Testis (tissue), 2 donors: ENCODE measurements at regions not wholly inside any gene's neighbourhood (a gene's known extent, or its start where the extent isn't known, plus 50 kb on each side); places are given as distances from the start of the nearest gene placed in this dataset.

Experiments used
- DNase-seq: peaks from one replicate; pipeline ENCODE4 v3.0.0-alpha.2; 2019
- H3K27ac ChIP-seq, 2 donors: fragments of 200-600 bp; sonication (generic); one replicate each; pipeline ENCODE4 v1.5.1; 2019
- H3K27me3 ChIP-seq: fragments of 200-600 bp; sonication (generic); one replicate; pipeline ENCODE4 v1.5.1; 2019
- H3K36me3 ChIP-seq: fragments of 200-600 bp; sonication (generic); one replicate; pipeline ENCODE4 v1.5.1; 2017; ENCODE audit warnings: low read depth; ENCODE audit errors: missing control alignments
- H3K4me1 ChIP-seq: fragments of 200-600 bp; sonication (generic); one replicate; pipeline ENCODE4 v1.5.1; 2019
- H3K4me3 ChIP-seq, 2 donors: fragments of 200-600 bp; sonication (generic); one replicate each; pipeline ENCODE4 v1.5.1; 2017 to 2019
- H3K9me3 ChIP-seq: fragments of 200-600 bp; sonication (generic); one replicate; pipeline ENCODE4 v1.5.1; 2017
- POLR2A ChIP-seq: fragments of 450-650 bp; IDR thresholded peaks from one replicate; pipeline ENCODE4 v1.6.1; 2017; ENCODE audit warnings: antibody characterized with exemption, mild to moderate bottlenecking, moderate library complexity
- WGBS, 2 donors: methylation state at CpG; one replicate each; pipeline ENCODE4 v1.1.5; 2018; 5-methylcytosine and 5-hydroxymethylcytosine counted together
- intact Hi-C: fragments of 100-400 bp; cut with DNase I; formaldehyde crosslinking; loops from one replicate; pipeline ENCODE4 v1.15.1; 2023; ENCODE audit warnings: low total_unique reads
- TF ChIP-seq, protein P1 (sequence below), 3 experiments: fragments of 450-650 bp in 2 of 3; fragments of 200-600 bp in 1 of 3; sonication (generic) in 1 of 3; IDR thresholded peaks; one replicate each; pipeline ENCODE4 v1.5.1; 2016 to 2019; ENCODE audit warnings: antibody characterized with exemption in 3 of 3, mild to moderate bottlenecking in 2 of 3, moderate library complexity in 1 of 3

DNA sequence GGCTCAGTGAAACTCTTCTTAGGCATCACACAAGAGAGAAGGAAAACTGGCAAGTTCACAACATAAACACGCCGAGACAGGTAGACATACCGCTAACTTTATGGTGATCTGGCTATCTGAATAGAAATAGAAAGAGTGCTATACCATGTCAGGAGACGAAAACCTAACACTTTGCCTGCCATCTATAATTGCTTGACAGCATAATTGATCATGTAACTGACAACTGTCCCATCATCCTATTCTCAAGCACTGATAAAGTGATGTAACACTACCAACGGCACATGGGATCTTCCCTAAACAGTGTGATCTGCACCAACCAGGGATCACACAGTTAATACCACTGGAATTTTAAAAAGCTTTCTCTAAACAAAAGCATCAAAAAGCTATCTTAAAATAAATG lies 270.9 kb upstream of the NSMCE3 start:
- intact Hi-C loops: no loop called here
- Histone ChIP-seq H3K4me1 (no peaks in the 10 kb centered on the region), H3K4me3 (no peak overlapping the region), H3K27ac (no peak overlapping the region), H3K36me3 (no peaks in the 10 kb centered on the region), H3K27me3 (no peaks in the 10 kb centered on the region), H3K9me3 (no peaks in the 10 kb centered on the region)
- 93 to 94% methylated on average over 5 of the region's 5 CpGs for WGBS, 2 donors
- DNase-seq: no peak
- TF ChIP-seq, protein P1, sequence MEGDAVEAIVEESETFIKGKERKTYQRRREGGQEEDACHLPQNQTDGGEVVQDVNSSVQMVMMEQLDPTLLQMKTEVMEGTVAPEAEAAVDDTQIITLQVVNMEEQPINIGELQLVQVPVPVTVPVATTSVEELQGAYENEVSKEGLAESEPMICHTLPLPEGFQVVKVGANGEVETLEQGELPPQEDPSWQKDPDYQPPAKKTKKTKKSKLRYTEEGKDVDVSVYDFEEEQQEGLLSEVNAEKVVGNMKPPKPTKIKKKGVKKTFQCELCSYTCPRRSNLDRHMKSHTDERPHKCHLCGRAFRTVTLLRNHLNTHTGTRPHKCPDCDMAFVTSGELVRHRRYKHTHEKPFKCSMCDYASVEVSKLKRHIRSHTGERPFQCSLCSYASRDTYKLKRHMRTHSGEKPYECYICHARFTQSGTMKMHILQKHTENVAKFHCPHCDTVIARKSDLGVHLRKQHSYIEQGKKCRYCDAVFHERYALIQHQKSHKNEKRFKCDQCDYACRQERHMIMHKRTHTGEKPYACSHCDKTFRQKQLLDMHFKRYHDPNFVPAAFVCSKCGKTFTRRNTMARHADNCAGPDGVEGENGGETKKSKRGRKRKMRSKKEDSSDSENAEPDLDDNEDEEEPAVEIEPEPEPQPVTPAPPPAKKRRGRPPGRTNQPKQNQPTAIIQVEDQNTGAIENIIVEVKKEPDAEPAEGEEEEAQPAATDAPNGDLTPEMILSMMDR (IDR thresholded peaks at IDR 0.05): no peak
- no peak for TF ChIP-seq POLR2A

- 89 to 93% methylated on average over 6 of the region's 6 CpGs for WGBS, 2 donors
- TF ChIP-seq, protein P1 (IDR thresholded peaks at IDR 0.05): no peak
- no peak for TF ChIP-seq POLR2A
- no peak overlapping the region for H3K4me3 ChIP-seq
- no peaks in the 10 kb centered on the region for H3K36me3 ChIP-seq
- intact Hi-C loops: no loop called here
- H3K27ac ChIP-seq: no peak overlapping the region
- DNase-seq: no peak
- H3K4me1 ChIP-seq: no peaks in the 10 kb centered on the region
- no peaks in the 10 kb centered on the region for H3K9me3 ChIP-seq
- no peaks in the 10 kb centered on the region for H3K27me3 ChIP-seq
These were observed 270.1 kb upstream of the NSMCE3 start for GRCh38 chr15:29539736-29540135.

DNA sequence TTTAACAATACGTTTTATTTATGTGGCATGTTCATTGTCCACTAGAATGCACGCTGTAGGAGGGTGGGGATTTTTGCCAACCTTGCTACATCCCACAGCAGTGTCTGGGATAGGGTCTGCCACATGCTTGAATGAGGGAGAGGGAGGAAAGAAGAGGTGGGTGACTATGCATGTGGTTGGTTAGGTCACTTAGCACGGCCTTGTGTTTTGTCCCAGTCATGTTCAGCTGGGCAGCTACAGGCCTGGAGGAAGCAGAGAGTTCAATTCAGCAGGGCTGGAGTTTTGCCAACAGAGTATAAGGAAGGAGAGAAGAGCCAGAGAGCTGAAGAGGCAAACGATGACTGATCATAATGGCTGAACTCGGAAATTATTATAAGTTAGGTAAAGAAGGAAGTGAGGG lies 268.4 kb upstream of the NSMCE3 start:
- H3K4me3 ChIP-seq: no peak overlapping the region
- H3K4me1 ChIP-seq: no peaks in the 10 kb centered on the region
- 68 to 74% methylated on average over 5 of the region's 5 CpGs for WGBS, 2 donors
- no peaks in the 10 kb centered on the region for H3K9me3 ChIP-seq
- no peaks in the 10 kb centered on the region for H3K36me3 ChIP-seq
- TF ChIP-seq, protein P1 (IDR thresholded peaks at IDR 0.05): no peak
- no peak for TF ChIP-seq POLR2A
- no peak for DNase-seq
- intact Hi-C loops: no loop called here
- H3K27me3 ChIP-seq: no peaks in the 10 kb centered on the region
- no peak overlapping the region for H3K27ac ChIP-seq

GRCh38 chr15:29535952-29536351 lies 266.3 kb upstream of the NSMCE3 start:
- H3K9me3 ChIP-seq: no peaks in the 10 kb centered on the region
- TF ChIP-seq POLR2A: no peak
- TF ChIP-seq, protein P1 (IDR thresholded peaks at IDR 0.05): no peak
- H3K27ac ChIP-seq: no peak overlapping the region
- no peak for DNase-seq
- no peaks in the 10 kb centered on the region for H3K36me3 ChIP-seq
- H3K4me1 ChIP-seq: no peaks in the 10 kb centered on the region
- 56 to 65% methylated on average over 3 of the region's 3 CpGs for WGBS, 2 donors
- no peaks in the 10 kb centered on the region for H3K27me3 ChIP-seq
- intact Hi-C loops: no loop called here
- no peak overlapping the region for H3K4me3 ChIP-seq

DNA sequence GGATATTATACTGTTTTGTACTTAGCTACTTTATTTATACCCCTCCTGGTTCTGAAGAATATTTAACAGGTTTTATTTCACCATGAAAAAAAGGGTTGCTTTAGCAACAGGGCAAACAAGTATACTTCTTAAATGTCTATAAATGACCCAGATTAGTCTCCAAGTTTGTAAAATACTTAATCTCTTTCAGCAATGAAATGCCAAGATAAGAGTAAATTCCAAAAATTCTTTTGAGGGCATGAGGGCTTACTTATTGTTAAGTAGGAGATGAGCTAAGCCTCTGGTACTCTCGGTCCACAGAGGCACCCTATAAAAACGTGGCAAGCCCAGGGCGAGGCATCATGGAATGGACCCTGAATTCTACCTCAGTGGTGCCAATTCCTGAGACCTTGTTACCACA lies 264.8 kb upstream of the NSMCE3 start:
- DNase-seq: no peak
- no peak overlapping the region for H3K27ac ChIP-seq
- intact Hi-C loops: no loop called here
- no peak overlapping the region for H3K4me3 ChIP-seq
- TF ChIP-seq POLR2A: no peak
- TF ChIP-seq, protein P1 (IDR thresholded peaks at IDR 0.05): no peak
- no peaks in the 10 kb centered on the region for H3K36me3 ChIP-seq
- H3K9me3 ChIP-seq: no peaks in the 10 kb centered on the region
- 43 to 53% methylated on average over 3 of the region's 3 CpGs for WGBS, 2 donors
- no peaks in the 10 kb centered on the region for H3K27me3 ChIP-seq
- no peaks in the 10 kb centered on the region for H3K4me1 ChIP-seq
